Kidney (tissue), 13 donors: ENCODE measurements at regions not wholly inside any gene's neighbourhood (a gene's known extent, or its start where the extent isn't known, plus 50 kb on each side); places are given as distances from the start of the nearest gene placed in this dataset.

Source experiments
- DNase-seq, 5 donors: peaks; one replicate each; pipeline ENCODE4 v3.0.0-alpha.2; 2013 to 2020
- FAIRE-seq: peaks from 2 replicates; lab custom pipeline; 2012; peaks lifted over from hg19 to GRCh38; lab: Jason Lieb, UNC
- H3K27ac ChIP-seq, 2 donors: one replicate each; pipeline ENCODE4 v1.7.0; 2013; ENCODE audit warnings: low read depth in 2 of 2, low read length in 2 of 2, inconsistent platforms in 1 of 2
- H3K27me3 ChIP-seq: one replicate; pipeline ENCODE4 v1.7.1; 2013; ENCODE audit warnings: low read length, inconsistent platforms; ENCODE audit not compliant: control insufficient read depth, insufficient read depth
- H3K36me3 ChIP-seq, 3 donors: one replicate each; pipeline versions ENCODE4 v1.7.0 to v1.7.1; 2013; ENCODE audit warnings: low read length in 3 of 3, control low read depth in 1 of 3, inconsistent platforms in 1 of 3; ENCODE audit not compliant: insufficient read depth in 3 of 3, control insufficient read depth in 2 of 3
- H3K4me1 ChIP-seq, 3 donors: one replicate each; pipeline versions ENCODE4 v1.7.0 to v1.7.1; 2013; ENCODE audit warnings: low read length in 3 of 3, inconsistent platforms in 1 of 3, low read depth in 1 of 3; ENCODE audit not compliant: control insufficient read depth in 2 of 3, insufficient read depth in 2 of 3
- H3K4me3 ChIP-seq, 3 donors: one replicate each; pipeline versions ENCODE4 v1.7.0 to v1.8.1; 2013; ENCODE audit warnings: low read length in 3 of 3, control low read depth in 1 of 3, inconsistent platforms in 1 of 3
- H3K9ac ChIP-seq, 3 donors: one replicate each; pipeline versions ENCODE4 v1.7.0 to v1.7.1; 2013; ENCODE audit warnings: low read length in 3 of 3, control low read depth in 1 of 3, inconsistent platforms in 1 of 3
- H3K9me3 ChIP-seq, 3 donors: one replicate each; pipeline versions ENCODE4 v1.7.0 to v1.7.1; 2013; ENCODE audit warnings: low read length in 3 of 3, control low read depth in 1 of 3, inconsistent platforms in 1 of 3; ENCODE audit not compliant: control insufficient read depth in 2 of 3, insufficient read depth in 1 of 3
- intact Hi-C: fragments of 100-400 bp; cut with DNase I; formaldehyde crosslinking; loops from one replicate; pipeline ENCODE4 v1.11.1; 2022
- TF ChIP-seq, protein P1 (sequence below): IDR thresholded peaks from 3 replicates; pipeline ENCODE4 v1.5.1; 2012; ENCODE audit warnings: mild to moderate bottlenecking, moderate library complexity, borderline replicate concordance; ENCODE audit not compliant: insufficient read depth; ENCODE audit errors: extremely low read depth
- donor health status: control.
- donor health status: control.
- donor health status: control.
- donor health status: control.
- donor health status: control.
- donor health status: DM: yes; HTN: yes; CAD: no.
- donor health status: Normal renal cell carcinoma (clear cell type).

DNA sequence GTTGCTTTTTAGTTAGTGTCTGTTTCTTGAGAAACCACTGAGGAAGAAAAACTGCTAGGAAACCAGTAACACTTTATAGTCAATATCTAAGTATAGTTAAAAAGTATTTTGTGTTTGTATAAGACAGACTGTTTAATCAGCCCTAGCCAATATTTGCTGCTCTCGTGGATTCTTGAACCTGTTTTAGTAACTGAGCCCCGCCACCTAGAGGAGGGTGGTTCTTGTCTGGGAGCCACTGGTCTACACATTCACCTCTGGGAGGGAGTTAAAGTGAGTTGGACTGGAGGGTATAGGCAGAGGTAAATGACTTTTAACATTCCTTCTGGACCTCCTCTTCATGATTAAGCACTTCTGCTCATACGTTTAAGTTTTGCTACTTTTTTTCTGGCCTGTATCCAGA, 117.2 kb downstream of the SPATA31D1 start:
- FAIRE-seq (no peak), DNase-seq (no peak)
- Histone ChIP-seq H3K27me3 (no peaks in the 10 kb centered on the region), H3K4me3 (no peak overlapping the region), H3K9ac (no peak overlapping the region), H3K9me3 (peaks cover 0 to 6% (median 0%) of the 10 kb centered on the region in 3 donors), H3K27ac (no peak overlapping the region), H3K4me1 (no peaks in the 10 kb centered on the region), H3K36me3 (no peaks in the 10 kb centered on the region)
- intact Hi-C loops, result no loop called here
- TF ChIP-seq, protein P1, sequence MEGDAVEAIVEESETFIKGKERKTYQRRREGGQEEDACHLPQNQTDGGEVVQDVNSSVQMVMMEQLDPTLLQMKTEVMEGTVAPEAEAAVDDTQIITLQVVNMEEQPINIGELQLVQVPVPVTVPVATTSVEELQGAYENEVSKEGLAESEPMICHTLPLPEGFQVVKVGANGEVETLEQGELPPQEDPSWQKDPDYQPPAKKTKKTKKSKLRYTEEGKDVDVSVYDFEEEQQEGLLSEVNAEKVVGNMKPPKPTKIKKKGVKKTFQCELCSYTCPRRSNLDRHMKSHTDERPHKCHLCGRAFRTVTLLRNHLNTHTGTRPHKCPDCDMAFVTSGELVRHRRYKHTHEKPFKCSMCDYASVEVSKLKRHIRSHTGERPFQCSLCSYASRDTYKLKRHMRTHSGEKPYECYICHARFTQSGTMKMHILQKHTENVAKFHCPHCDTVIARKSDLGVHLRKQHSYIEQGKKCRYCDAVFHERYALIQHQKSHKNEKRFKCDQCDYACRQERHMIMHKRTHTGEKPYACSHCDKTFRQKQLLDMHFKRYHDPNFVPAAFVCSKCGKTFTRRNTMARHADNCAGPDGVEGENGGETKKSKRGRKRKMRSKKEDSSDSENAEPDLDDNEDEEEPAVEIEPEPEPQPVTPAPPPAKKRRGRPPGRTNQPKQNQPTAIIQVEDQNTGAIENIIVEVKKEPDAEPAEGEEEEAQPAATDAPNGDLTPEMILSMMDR, result no peak

DNA sequence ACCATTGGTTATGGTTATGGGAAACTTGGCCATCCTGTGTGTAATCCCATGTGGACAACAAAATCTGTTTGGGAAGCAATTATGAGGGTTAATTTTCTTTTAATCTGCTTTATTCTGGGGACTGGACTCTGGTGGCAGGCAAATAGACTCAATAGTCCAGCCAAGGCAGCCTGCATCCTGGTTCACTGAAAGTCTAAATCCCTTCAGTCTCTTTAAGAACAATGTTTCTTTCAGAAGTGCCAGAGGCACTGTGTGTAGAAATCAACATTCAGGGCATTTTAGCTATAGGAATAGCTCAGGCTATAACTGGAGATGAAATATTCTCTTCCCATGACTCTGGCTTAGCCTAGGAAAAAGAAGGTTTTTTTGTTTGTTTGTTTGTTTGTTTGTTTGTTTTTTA, 118.0 kb downstream of the SPATA31D1 start:
- Histone ChIP-seq H3K4me1 (no peaks in the 10 kb centered on the region), H3K4me3 (no peak overlapping the region), H3K27ac (no peak overlapping the region), H3K36me3 (no peaks in the 10 kb centered on the region), H3K9ac (no peak overlapping the region), H3K9me3 (peaks cover 0 to 3% (median 0%) of the 10 kb centered on the region in 3 donors), H3K27me3 (no peaks in the 10 kb centered on the region)
- no peak for DNase-seq
- TF ChIP-seq, protein P1, result no peak
- no peak for FAIRE-seq
- intact Hi-C loops, result no loop called here

DNA sequence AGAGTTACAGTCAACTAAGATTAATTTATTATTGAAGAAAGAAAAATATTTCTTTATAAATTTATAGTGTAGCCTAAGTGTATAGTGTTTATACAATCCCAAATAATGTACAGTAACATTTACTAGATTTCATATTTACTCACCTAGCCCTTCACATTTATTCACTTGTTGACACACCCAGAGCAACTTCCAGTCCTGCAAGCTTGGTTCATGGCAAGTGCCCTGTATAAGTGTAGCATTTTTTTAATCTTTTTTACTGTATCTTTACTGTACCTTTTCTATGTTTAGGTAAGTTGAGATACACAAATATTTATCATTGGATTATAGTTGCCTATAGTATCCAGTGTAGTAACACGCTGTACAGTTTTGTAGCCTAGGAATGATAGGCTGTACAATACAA, 119.9 kb downstream of the SPATA31D1 start:
- no peak overlapping the region for H3K4me3 ChIP-seq
- FAIRE-seq, result no peak
- intact Hi-C loops, result no loop called here

DNA sequence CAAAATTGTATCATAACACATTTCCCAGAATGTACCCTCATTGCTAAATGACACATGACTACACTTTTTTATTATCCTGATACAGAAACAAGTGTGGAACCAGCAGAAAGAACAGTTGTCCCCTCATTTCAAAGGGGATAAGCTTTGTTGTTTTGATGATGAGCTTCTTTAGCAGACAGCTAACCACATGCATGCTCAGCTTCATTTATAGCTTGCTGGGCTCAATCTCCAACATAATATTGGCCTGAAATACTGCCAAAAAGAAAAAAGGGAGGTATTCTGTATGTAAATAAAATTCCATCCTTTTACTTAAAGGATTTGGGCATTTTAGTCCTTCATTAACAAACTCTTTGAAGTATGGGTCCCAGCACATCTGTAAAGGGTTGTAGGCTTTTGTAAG, 120.4 kb downstream of the SPATA31D1 start:
- Histone ChIP-seq H3K4me3 (no peak overlapping the region), H3K27me3 (no peaks in the 10 kb centered on the region), H3K4me1 (no peaks in the 10 kb centered on the region), H3K27ac (no peak overlapping the region), H3K9ac (no peak overlapping the region), H3K36me3 (no peaks in the 10 kb centered on the region), H3K9me3 (no peaks in the 10 kb centered on the region)
- TF ChIP-seq, protein P1, result no peak
- FAIRE-seq (no peak), DNase-seq (no peak)
- intact Hi-C loops, result no loop called here

More for the DNA sequence above, 119.9 kb downstream of the SPATA31D1 start:
- no peak overlapping the region for H3K27ac ChIP-seq
- no peaks in the 10 kb centered on the region for H3K9me3 ChIP-seq
- no peak overlapping the region for H3K9ac ChIP-seq
- H3K36me3 ChIP-seq, result no peaks in the 10 kb centered on the region
- TF ChIP-seq, protein P1, result no peak
- no peak for DNase-seq
- no peaks in the 10 kb centered on the region for H3K4me1 ChIP-seq
- H3K27me3 ChIP-seq, result no peaks in the 10 kb centered on the region
